ENCODE measurements at regions not wholly inside any gene's neighbourhood (a gene's known extent, or its start where the extent isn't known, plus 50 kb on each side); places are given as distances from the start of the nearest gene placed in this dataset.

GRCh38 chr18:51621864-51622160, 424.3 kb upstream of the MEX3C start:
- Mint-ChIP-seq H3K36me3 (no peaks in the 10 kb centered on the region), H3K27me3 (ENCODE audit: insufficient read depth, low read depth) (peaks cover 4% of the 10 kb centered on the region), H3K4me3 (peak overlapping the region; percentile 71), H3K27ac (peak overlapping the region; percentile 79), H3K4me1 (peaks cover 32% of the 10 kb centered on the region), H3K9me3 (no peaks in the 10 kb centered on the region)
- Histone ChIP-seq H2AFZ (replicated peaks) (peak overlapping the region; percentile 70), H3K27ac (peak overlapping the region; percentile 51), H3K4me3 (peak overlapping the region; percentile 35), H3K9me3 (ENCODE audit: low read depth) (no peaks in the 10 kb centered on the region), H3K4me2 (peak overlapping the region; percentile 75), H3K9ac (no peak overlapping the region), H3F3A (ENCODE audit: low read depth) (peaks cover 18% of the 10 kb centered on the region), H3K4me1 (peaks cover 33% of the 10 kb centered on the region), H4K20me1 (ENCODE audit: low read depth) (no peaks in the 10 kb centered on the region), H3K27me3 (no peaks in the 10 kb centered on the region), H3K36me3 (no peaks in the 10 kb centered on the region), H3K79me2 (ENCODE audit: low read depth) (no peaks in the 10 kb centered on the region)
- TF ChIP-seq EZH2 (IDR thresholded peaks at IDR 0.05) (no peak), EZH2phosphoT487 (IDR thresholded peaks at IDR 0.05) (no peak)
- TF ChIP-seq, protein P1, sequence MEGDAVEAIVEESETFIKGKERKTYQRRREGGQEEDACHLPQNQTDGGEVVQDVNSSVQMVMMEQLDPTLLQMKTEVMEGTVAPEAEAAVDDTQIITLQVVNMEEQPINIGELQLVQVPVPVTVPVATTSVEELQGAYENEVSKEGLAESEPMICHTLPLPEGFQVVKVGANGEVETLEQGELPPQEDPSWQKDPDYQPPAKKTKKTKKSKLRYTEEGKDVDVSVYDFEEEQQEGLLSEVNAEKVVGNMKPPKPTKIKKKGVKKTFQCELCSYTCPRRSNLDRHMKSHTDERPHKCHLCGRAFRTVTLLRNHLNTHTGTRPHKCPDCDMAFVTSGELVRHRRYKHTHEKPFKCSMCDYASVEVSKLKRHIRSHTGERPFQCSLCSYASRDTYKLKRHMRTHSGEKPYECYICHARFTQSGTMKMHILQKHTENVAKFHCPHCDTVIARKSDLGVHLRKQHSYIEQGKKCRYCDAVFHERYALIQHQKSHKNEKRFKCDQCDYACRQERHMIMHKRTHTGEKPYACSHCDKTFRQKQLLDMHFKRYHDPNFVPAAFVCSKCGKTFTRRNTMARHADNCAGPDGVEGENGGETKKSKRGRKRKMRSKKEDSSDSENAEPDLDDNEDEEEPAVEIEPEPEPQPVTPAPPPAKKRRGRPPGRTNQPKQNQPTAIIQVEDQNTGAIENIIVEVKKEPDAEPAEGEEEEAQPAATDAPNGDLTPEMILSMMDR (IDR thresholded peaks at IDR 0.05), result no peak
- peak; percentile 60 for DNase-seq (ENCODE audit: low spot score)

DNA sequence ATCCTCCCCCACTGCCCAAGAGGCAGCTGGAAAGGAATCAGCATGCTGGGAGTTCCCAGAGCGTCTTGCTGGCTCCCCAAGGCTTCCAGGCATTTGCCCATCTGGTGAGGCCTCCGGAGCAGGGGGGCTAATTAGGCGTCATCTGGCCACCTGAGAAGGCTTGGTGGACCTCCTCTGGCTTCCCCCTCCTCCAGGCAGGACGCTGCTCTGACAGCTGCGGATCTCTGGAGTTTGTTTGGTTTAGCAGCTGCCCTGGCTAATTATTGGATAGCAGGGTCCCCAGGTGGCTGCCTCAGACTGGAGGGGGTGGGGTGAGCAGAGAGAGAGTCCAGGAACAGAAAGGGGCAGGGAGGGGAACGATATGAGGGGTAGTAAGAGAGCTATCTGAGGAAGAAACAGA, 425.2 kb upstream of the MEX3C start:
- H3K36me3 ChIP-seq, result no peaks in the 10 kb centered on the region
- peak overlapping the region; percentile 75 for H3K4me2 ChIP-seq
- H3K9me3 Mint-ChIP-seq, result no peaks in the 10 kb centered on the region
- H3K27me3 ChIP-seq, result no peaks in the 10 kb centered on the region
- H3K4me1 ChIP-seq, result peaks cover 33% of the 10 kb centered on the region
- H3F3A ChIP-seq (ENCODE audit: low read depth), result peaks cover 18% of the 10 kb centered on the region
- H4K20me1 ChIP-seq (ENCODE audit: low read depth), result no peaks in the 10 kb centered on the region
- peaks cover 4% of the 10 kb centered on the region for H3K27me3 Mint-ChIP-seq (ENCODE audit: insufficient read depth, low read depth)
- peaks cover 32% of the 10 kb centered on the region for H3K4me1 Mint-ChIP-seq
- H3K9me3 ChIP-seq (ENCODE audit: low read depth), result no peaks in the 10 kb centered on the region
- no peak overlapping the region for H3K9ac ChIP-seq
- H3K4me3 Mint-ChIP-seq, result no peak overlapping the region
- TF ChIP-seq, protein P1 (IDR thresholded peaks at IDR 0.05), result no peak
- TF ChIP-seq EZH2 (IDR thresholded peaks at IDR 0.05) (no peak), EZH2phosphoT487 (IDR thresholded peaks at IDR 0.05) (no peak)
- H3K27ac Mint-ChIP-seq, result no peak overlapping the region
- no peak overlapping the region for H2AFZ ChIP-seq (replicated peaks)
- H3K36me3 Mint-ChIP-seq, result no peaks in the 10 kb centered on the region
- peak; percentile 57 for DNase-seq (ENCODE audit: low spot score)
- H3K4me3 ChIP-seq, result peak overlapping the region; percentile 35
- no peaks in the 10 kb centered on the region for H3K79me2 ChIP-seq (ENCODE audit: low read depth)
- H3K27ac ChIP-seq, result peak overlapping the region; percentile 51

- H3K9ac ChIP-seq, result no peak overlapping the region
- H3K4me1 Mint-ChIP-seq, result peaks cover 32% of the 10 kb centered on the region
- H3K9me3 ChIP-seq (ENCODE audit: low read depth), result no peaks in the 10 kb centered on the region
- H3K9me3 Mint-ChIP-seq, result no peaks in the 10 kb centered on the region
- TF ChIP-seq EZH2 (IDR thresholded peaks at IDR 0.05) (no peak), EZH2phosphoT487 (IDR thresholded peaks at IDR 0.05) (no peak)
- TF ChIP-seq, protein P1 (IDR thresholded peaks at IDR 0.05), result no peak
- peaks cover 18% of the 10 kb centered on the region for H3F3A ChIP-seq (ENCODE audit: low read depth)
- no peak overlapping the region for H3K27ac ChIP-seq
- no peaks in the 10 kb centered on the region for H3K27me3 ChIP-seq
- no peaks in the 10 kb centered on the region for H3K36me3 Mint-ChIP-seq
- H3K27me3 Mint-ChIP-seq (ENCODE audit: insufficient read depth, low read depth), result peaks cover 3% of the 10 kb centered on the region
- H2AFZ ChIP-seq (replicated peaks), result no peak overlapping the region
- H3K4me1 ChIP-seq, result peaks cover 33% of the 10 kb centered on the region
- H3K4me3 ChIP-seq, result no peak overlapping the region
- no peaks in the 10 kb centered on the region for H3K36me3 ChIP-seq
- no peaks in the 10 kb centered on the region for H4K20me1 ChIP-seq (ENCODE audit: low read depth)
- H3K4me3 Mint-ChIP-seq, result no peak overlapping the region
- H3K4me2 ChIP-seq, result no peak overlapping the region
- H3K27ac Mint-ChIP-seq, result peak overlapping the region; percentile 64
- DNase-seq (ENCODE audit: low spot score), result no peak
- H3K79me2 ChIP-seq (ENCODE audit: low read depth), result no peaks in the 10 kb centered on the region
Observed at GRCh38 chr18:51623653-51624052, 426.2 kb upstream of the MEX3C start.

Measured in neural progenitor cell (in vitro differentiated cells).